PC-9 (cell line): ENCODE measurements at regions not wholly inside any gene's neighbourhood (a gene's known extent, or its start where the extent isn't known, plus 50 kb on each side); places are given as distances from the start of the nearest gene placed in this dataset.

Experiments
- BruUV-seq: library from RNA; stranded (reverse); fragments of 400-500 nt; replicated peaks from 2 replicates; lab custom pipeline; 2021; lab: Mats Ljungman, UMichigan
- CTCF ChIA-PET: fragments of 300-600 bp; sonication (Branson Sonifier 250); formaldehyde crosslinking; loops from one replicate; lab custom pipeline; 2022; ENCODE audit warnings: antibody characterized with exemption; lab: Charles Lee
- POLR2A ChIA-PET: fragments of 300-600 bp; sonication (Branson Sonifier 250); formaldehyde crosslinking; loops from one replicate; lab custom pipeline; 2022; ENCODE audit warnings: antibody characterized with exemption; ENCODE audit not compliant: unreplicated experiment; lab: Charles Lee
- DNase-seq, 2 experiments: peaks; one replicate each; pipeline versions ENCODE4 v3.0.0 to v3.0.0-alpha.2; 2015 to 2022; ENCODE audit warnings: mixed read lengths in 1 of 2
- H2AFZ ChIP-seq: fragments of 200-600 bp; sonication (generic); 2 replicates; pipeline ENCODE4 v1.8.1; 2017; ENCODE audit warnings: antibody characterized with exemption
- H3F3A ChIP-seq: fragments of 200-600 bp; sonication (generic); 2 replicates; pipeline ENCODE4 v1.8.1; 2017; ENCODE audit warnings: antibody characterized with exemption, mild to moderate bottlenecking, low read depth; ENCODE audit not compliant: insufficient read depth
- H3K27ac ChIP-seq: fragments of 200-600 bp; sonication (generic); 2 replicates; pipeline ENCODE4 v1.6.1; 2016; ENCODE audit warnings: mixed run types
- H3K27me3 ChIP-seq: fragments of 200-600 bp; sonication (generic); 2 replicates; pipeline ENCODE4 v1.6.1; 2016; ENCODE audit warnings: low read depth, mixed run types; ENCODE audit not compliant: insufficient read depth
- H3K36me3 ChIP-seq: fragments of 200-600 bp; sonication (generic); 2 replicates; pipeline ENCODE4 v1.6.1; 2016; ENCODE audit warnings: low read depth, mixed run types
- H3K4me1 ChIP-seq: fragments of 200-600 bp; sonication (generic); replicated peaks from 2 replicates; pipeline ENCODE4 v1.6.1; 2016; ENCODE audit warnings: mixed run types; ENCODE audit not compliant: insufficient read depth
- H3K4me2 ChIP-seq: fragments of 200-600 bp; sonication (generic); 2 replicates; pipeline ENCODE4 v1.6.1; 2017; ENCODE audit warnings: mixed run types
- H3K4me3 ChIP-seq: fragments of 200-600 bp; sonication (generic); 2 replicates; pipeline ENCODE4 v1.6.1; 2016; ENCODE audit warnings: mixed run types
- H3K79me2 ChIP-seq: fragments of 200-600 bp; sonication (generic); 2 replicates; pipeline ENCODE4 v1.6.1; 2017; ENCODE audit warnings: low read depth, mixed run types
- H3K9me2 ChIP-seq: fragments of 200-600 bp; sonication (generic); 2 replicates; pipeline ENCODE4 v1.8.1; 2017; ENCODE audit warnings: mild to moderate bottlenecking; ENCODE audit not compliant: insufficient read depth
- H3K9me3 ChIP-seq: fragments of 200-600 bp; sonication (generic); 2 replicates; pipeline ENCODE4 v1.8.1; 2016; ENCODE audit warnings: low read depth; ENCODE audit not compliant: insufficient read depth
- H4K20me1 ChIP-seq: fragments of 200-600 bp; sonication (generic); 2 replicates; pipeline ENCODE4 v1.8.1; 2017; ENCODE audit not compliant: insufficient read depth
- CTCF ChIP-seq: fragments of 200-600 bp; sonication (generic); conservative IDR thresholded peaks from 2 replicates; pipeline ENCODE4 v1.6.1; 2017; ENCODE audit warnings: mixed run types, antibody characterized with exemption, mild to moderate bottlenecking, moderate library complexity
- EZH2 ChIP-seq: fragments of 200-600 bp; sonication (generic); IDR thresholded peaks from 2 replicates; pipeline ENCODE4 v1.8.0; 2017; ENCODE audit warnings: antibody characterized with exemption, low read depth
- intact Hi-C: fragments of 100-400 bp; cut with micrococcal nuclease; formaldehyde crosslinking; loops from one replicate; pipeline ENCODE4 v1.10.0; 2022; ENCODE audit not compliant: unreplicated experiment

DNA sequence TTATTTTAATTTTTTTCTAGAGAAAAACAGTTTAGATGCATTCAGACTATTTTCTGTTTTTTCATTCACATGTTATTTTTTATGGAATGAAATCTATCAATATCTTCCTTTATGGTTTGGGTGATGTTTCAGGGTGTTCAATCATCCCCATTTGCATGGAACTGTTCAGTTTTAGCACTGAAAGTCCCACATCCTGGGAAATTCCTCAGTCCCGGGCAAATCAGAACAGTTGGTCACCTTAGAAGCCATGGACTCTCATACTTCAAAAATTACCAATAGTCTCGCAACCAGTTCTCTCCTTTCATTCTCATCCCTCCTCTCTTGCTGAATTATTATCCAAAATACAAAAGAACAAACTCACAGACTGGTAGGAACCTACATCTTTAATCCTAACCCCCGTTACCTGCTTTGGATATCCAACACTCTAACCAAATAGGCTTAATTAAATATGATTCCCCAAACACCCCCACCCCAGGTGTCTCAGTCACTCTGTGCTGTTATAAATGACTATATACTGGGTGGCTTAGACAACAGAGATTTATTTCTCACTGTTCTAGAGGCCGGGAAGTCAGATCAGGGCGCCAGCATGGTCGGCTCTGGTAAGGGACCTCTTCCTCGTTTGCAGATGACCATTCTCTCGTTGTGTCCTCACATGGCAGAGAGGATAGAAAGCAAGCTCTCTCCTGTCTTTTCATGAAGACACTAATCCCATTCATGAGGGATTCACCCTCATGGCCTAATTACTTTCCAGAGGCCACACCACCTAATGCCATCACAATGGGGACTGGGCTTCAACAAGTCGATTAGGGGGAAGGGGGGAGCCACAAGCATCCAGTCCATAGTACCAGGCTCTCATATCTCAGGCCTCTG, 57.7 kb upstream of the SLC1A4 start:
- H3K27me3 ChIP-seq: peaks cover 34% of the 10 kb centered on the region
- no peak overlapping the region for H2AFZ ChIP-seq
- H3F3A ChIP-seq: no peaks in the 10 kb centered on the region
- no peaks in the 10 kb centered on the region for H3K4me1 ChIP-seq
- intact Hi-C loops: no loop called here
- DNase-seq: no peak
- H3K9me3 ChIP-seq: peaks cover 4% of the 10 kb centered on the region; the same call in 1 of the 2 replicates
- TF ChIP-seq CTCF: no peak
- no peak for TF ChIP-seq EZH2
- H3K4me3 ChIP-seq: no peak overlapping the region
- H4K20me1 ChIP-seq: no peaks in the 10 kb centered on the region
- no peaks in the 10 kb centered on the region for H3K79me2 ChIP-seq
- H3K4me2 ChIP-seq: no peak overlapping the region
- POLR2A ChIA-PET: interaction anchor here (0.5 to 0.6 kb wide), 2 partner anchors 25 to 78 kb away, joined by 3 to 12 read pairs; no protein-coding TSS in a partner anchor
- no peak overlapping the region for H3K27ac ChIP-seq
- CTCF ChIA-PET: no interaction called here
- H3K36me3 ChIP-seq: no peaks in the 10 kb centered on the region
- BruUV-seq: no TSS peak
- H3K9me2 ChIP-seq: no peaks in the 10 kb centered on the region

DNA sequence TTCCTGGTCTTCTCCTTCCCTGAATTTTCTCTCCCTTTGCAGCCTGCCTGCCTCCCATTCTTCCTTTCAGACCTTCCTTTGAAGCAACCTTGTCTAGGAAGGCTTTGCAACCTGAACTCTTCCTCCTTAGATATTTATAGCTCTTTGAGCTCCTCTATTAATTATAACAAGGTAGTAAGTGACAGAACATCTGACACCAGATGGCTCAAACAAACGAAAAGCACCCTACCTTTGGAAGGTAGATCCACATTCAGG, 57.2 kb upstream of the SLC1A4 start:
- no peak for DNase-seq

More for the DNA sequence above, 57.2 kb upstream of the SLC1A4 start:
- ChIA-PET POLR2A (interaction anchor here (0.5 to 0.6 kb wide), 2 partner anchors 24 to 78 kb away, joined by 3 to 12 read pairs; no protein-coding TSS in a partner anchor), CTCF (no interaction called here)
- Histone ChIP-seq H3K4me1 (no peaks in the 10 kb centered on the region), H3K4me3 (no peak overlapping the region), H3K27ac (no peak overlapping the region), H2AFZ (no peak overlapping the region), H3K9me2 (no peaks in the 10 kb centered on the region), H3K27me3 (peaks cover 34% of the 10 kb centered on the region), H3K9me3 (peaks cover 4% of the 10 kb centered on the region; the same call in 1 of the 2 replicates), H3K36me3 (no peaks in the 10 kb centered on the region), H3K4me2 (no peak overlapping the region), H3K79me2 (no peaks in the 10 kb centered on the region), H3F3A (no peaks in the 10 kb centered on the region), H4K20me1 (no peaks in the 10 kb centered on the region)
- no TSS peak for BruUV-seq
- TF ChIP-seq CTCF: no peak
- no peak for TF ChIP-seq EZH2
- intact Hi-C loops: no loop called here
